GM12878 (cell line): ENCODE measurements at regions not wholly inside any gene's neighbourhood (a gene's known extent, or its start where the extent isn't known, plus 50 kb on each side); places are given as distances from the start of the nearest gene placed in this dataset.

ENCODE experiments used
- ATAC-seq: fragments of 200-7000 bp; cut with Tn5 transposase; 3 replicates; pipeline ENCODE4 v1.9.1; 2020; ENCODE audit warnings: mild to moderate bottlenecking, moderate library complexity
- BruUV-seq: library from RNA; stranded (reverse); fragments of 400-500 nt; replicated peaks from 2 replicates; lab custom pipeline; 2021; lab: Mats Ljungman, UMichigan
- CTCF ChIA-PET: fragments of 300-600 bp; sonication (Branson Sonifier 250); formaldehyde crosslinking; extraction: SDS; loops from one replicate; lab custom pipeline; 2021; ENCODE audit warnings: inconsistent platforms; lab: Yijun Ruan, JAX
- POLR2A ChIA-PET: fragments of 350-600 bp; formaldehyde crosslinking; extraction: SDS; loops from one replicate; lab custom pipeline; 2021; ENCODE audit warnings: inconsistent platforms; lab: Charles Lee
- RAD21 ChIA-PET: fragments of 300-600 bp; sonication (Branson Sonifier 250); formaldehyde crosslinking; loops from one replicate; lab custom pipeline; 2023; ENCODE audit warnings: antibody characterized with exemption; ENCODE audit not compliant: unreplicated experiment; lab: Charles Lee
- SMC1A ChIA-PET: fragments of 300-600 bp; sonication (Branson Sonifier 250); formaldehyde crosslinking; loops from one replicate; lab custom pipeline; 2023; ENCODE audit not compliant: unreplicated experiment, uncharacterized antibody; lab: Charles Lee
- DNase-seq: peaks from one replicate; pipeline ENCODE4 v3.0.0-alpha.2; 2011; ENCODE audit warnings: low read depth, low spot score
- FAIRE-seq: peaks from 3 replicates; lab custom pipeline; 2011; peaks lifted over from hg19 to GRCh38; lab: Jason Lieb, UNC
- H2AFZ ChIP-seq: 2 replicates; pipeline ENCODE4 v1.6.0; 2011; ENCODE audit warnings: low read depth, low read length, control low read depth; ENCODE audit not compliant: control insufficient read depth
- H3K27ac ChIP-seq: 2 replicates; pipeline ENCODE4 v1.5.1; 2011; ENCODE audit warnings: control low read depth; ENCODE audit not compliant: control insufficient read depth, insufficient read depth
- H3K27me3 ChIP-seq, 2 experiments: replicated peaks in 1 of 2; 2 replicates each; pipeline versions ENCODE4 v1.6.0 to v1.6.1; 2011; ENCODE audit warnings: low read length in 1 of 2; ENCODE audit not compliant: control insufficient read depth in 2 of 2, insufficient read depth in 2 of 2
- H3K36me3 ChIP-seq, 2 experiments: 2 replicates each; pipeline ENCODE4 v1.5.1; 2011; ENCODE audit warnings: low read length in 1 of 2; ENCODE audit not compliant: control insufficient read depth in 2 of 2, insufficient read depth in 2 of 2
- H3K4me1 ChIP-seq: 2 replicates; pipeline ENCODE4 v1.6.1; 2011; ENCODE audit warnings: mild to moderate bottlenecking, low read length, moderate library complexity, mixed read lengths; ENCODE audit not compliant: control insufficient read depth, insufficient read depth
- H3K4me2 ChIP-seq: 2 replicates; pipeline ENCODE4 v1.6.0; 2011; ENCODE audit warnings: control low read depth; ENCODE audit not compliant: control insufficient read depth, insufficient read depth
- H3K4me3 ChIP-seq: fragments of 200-600 bp; sonication (generic); 2 replicates; pipeline ENCODE4 v1.5.1; 2016
- H3K79me2 ChIP-seq: 2 replicates; pipeline ENCODE4 v1.6.0; 2011; ENCODE audit warnings: low read length; ENCODE audit not compliant: control insufficient read depth, insufficient read depth
- H3K9ac ChIP-seq: 2 replicates; pipeline ENCODE4 v1.8.0; 2011; ENCODE audit warnings: low read length, control low read depth, mixed read lengths; ENCODE audit not compliant: control insufficient read depth, insufficient read depth
- H3K9me3 ChIP-seq: replicated peaks from 3 replicates; pipeline ENCODE4 v1.5.1; 2011; ENCODE audit warnings: mild to moderate bottlenecking, low read length; ENCODE audit not compliant: control insufficient read depth, insufficient read depth
- H4K20me1 ChIP-seq: 2 replicates; pipeline ENCODE4 v1.6.0; 2011; ENCODE audit not compliant: control insufficient read depth, insufficient read depth
- ATF3 ChIP-seq: IDR thresholded peaks from 2 replicates; pipeline ENCODE4 v1.6.1; 2011; ENCODE audit warnings: low read depth, mild to moderate bottlenecking, low read length, moderate library complexity, borderline replicate concordance; ENCODE audit errors: extremely low read depth
- BACH1 ChIP-seq: fragments of 450-650 bp; IDR thresholded peaks from 2 replicates; pipeline ENCODE4 v1.6.1; 2017; ENCODE audit warnings: mild to moderate bottlenecking, borderline replicate concordance
- BCLAF1 ChIP-seq: fragments of 450-650 bp; IDR thresholded peaks from 2 replicates; pipeline ENCODE4 v1.6.1; 2017; ENCODE audit warnings: antibody characterized with exemption, mild to moderate bottlenecking, moderate library complexity
- CHD1 ChIP-seq: IDR thresholded peaks from 2 replicates; pipeline ENCODE4 v1.6.1; 2012; ENCODE audit warnings: low read depth, low read length, improper control_type of control experiment
- E2F8 ChIP-seq: fragments of 450-650 bp; IDR thresholded peaks from 2 replicates; pipeline ENCODE4 v1.6.1; 2018; ENCODE audit warnings: mild to moderate bottlenecking, low read depth, moderate library complexity; ENCODE audit not compliant: partially characterized antibody
- EED ChIP-seq: sonication (generic); IDR thresholded peaks from 2 replicates; pipeline ENCODE4 v1.6.1; 2016; ENCODE audit warnings: antibody characterized with exemption, low read depth
- MEF2A ChIP-seq: IDR thresholded peaks from 2 replicates; pipeline ENCODE4 v1.6.1; 2011; ENCODE audit warnings: low read depth, mild to moderate bottlenecking, low read length, moderate library complexity; ENCODE audit not compliant: insufficient read depth
- MTA2 ChIP-seq: fragments of 450-650 bp; IDR thresholded peaks from 2 replicates; pipeline ENCODE4 v1.6.1; 2016; ENCODE audit warnings: low read depth, mild to moderate bottlenecking, moderate library complexity
- MTA3 ChIP-seq: IDR thresholded peaks from 2 replicates; pipeline ENCODE4 v1.6.1; 2012; ENCODE audit warnings: low read length, inconsistent platforms, borderline replicate concordance
- NFIC ChIP-seq: IDR thresholded peaks from 2 replicates; pipeline ENCODE4 v1.6.1; 2012; ENCODE audit warnings: low read depth, mild to moderate bottlenecking, inconsistent platforms, low read length, moderate library complexity
- SREBF2 ChIP-seq: IDR thresholded peaks from 2 replicates; pipeline ENCODE4 v1.6.1; 2012; ENCODE audit warnings: mild to moderate bottlenecking, low read length
- TAF1 ChIP-seq: IDR thresholded peaks from 2 replicates; pipeline ENCODE4 v1.6.1; 2011; ENCODE audit warnings: mild to moderate bottlenecking, low read depth, low read length, borderline replicate concordance
- USF2 ChIP-seq: IDR thresholded peaks from 2 replicates; pipeline ENCODE4 v1.6.1; 2011; ENCODE audit warnings: low read depth, low read length, improper control_type of control experiment, borderline replicate concordance
- ZBTB4 ChIP-seq: fragments of 450-650 bp; formaldehyde crosslinking; IDR thresholded peaks from 2 replicates; pipeline ENCODE4 v1.4.0; 2022; ENCODE audit warnings: mild to moderate bottlenecking, moderate library complexity
- WGBS: methylation state at CpG from one replicate; pipeline ENCODE4 v1.1.6; 2016; ENCODE audit warnings: low lambda C conversion rate; ENCODE audit not compliant: insufficient replicate concordance, insufficient coverage; ENCODE audit errors: missing lambda C conversion rate; 5-methylcytosine and 5-hydroxymethylcytosine counted together
- in situ Hi-C: fragments of 300-500 bp; cut with MboI; formaldehyde crosslinking; loops from 9 replicates; pipeline ENCODE4 v1.14.3; 2018; ENCODE audit warnings: mixed read lengths
- intact Hi-C: fragments of 100-400 bp; cut with micrococcal nuclease; formaldehyde crosslinking; loops from one replicate; pipeline ENCODE4 v1.14.2; 2022; ENCODE audit not compliant: unreplicated experiment

GRCh38 chr22:47270463-47271135 lies 508.1 kb downstream of the TBC1D22A start:
- in situ Hi-C loops = no loop called here
- Histone ChIP-seq H3K27ac (no peak overlapping the region), H3K9me3 (no peaks in the 10 kb centered on the region; the same call in 2 of the 3 replicates), H3K4me2 (no peak overlapping the region), H3K36me3 (no peaks in the 10 kb centered on the region), H3K4me3 (no peak overlapping the region), H3K4me1 (no peaks in the 10 kb centered on the region), H3K27me3 (no peaks in the 10 kb centered on the region), H3K9ac (no peak overlapping the region), H4K20me1 (no peaks in the 10 kb centered on the region), H3K79me2 (no peaks in the 10 kb centered on the region), H2AFZ (no peak overlapping the region)
- no TSS peak for BruUV-seq
- intact Hi-C loops = no loop called here
- ChIA-PET CTCF (no interaction called here), SMC1A (no interaction called here), POLR2A (no interaction called here), RAD21 (no interaction called here)
- ATAC-seq = no peak
- DNase-seq = no peak
- no peak for FAIRE-seq
- WGBS = 33% methylated on average over 14 of the region's 14 CpGs
- TF ChIP-seq EED (no peak), NFIC (no peak), E2F8 (no peak), BACH1 (no peak), CHD1 (no peak), MTA3 (no peak), MTA2 (no peak), USF2 (no peak), ZBTB4 (CRISPR knock-in tag) (no peak), BCLAF1 (no peak), MEF2A (no peak), SREBF2 (no peak), ATF3 (no peak), TAF1 (no peak)
